H9 (cell line): ENCODE measurements at regions not wholly inside any gene's neighbourhood (a gene's known extent, or its start where the extent isn't known, plus 50 kb on each side); places are given as distances from the start of the nearest gene placed in this dataset.
"Not testable (repeated sequence)": the region's sequence is repeated elsewhere in the genome, so short reads cannot be mapped to it uniquely, and the experiment has no call there.

Experiments used
- DNase-seq: peaks from one replicate; pipeline ENCODE4 v3.0.0-alpha.2; 2017
- H2AFZ ChIP-seq: one replicate; pipeline ENCODE4 v1.6.1; 2013; ENCODE audit warnings: mild to moderate bottlenecking, low read length, control low read depth, moderate library complexity
- H2AK5ac ChIP-seq: 2 replicates; pipeline ENCODE4 v1.6.1; 2013; ENCODE audit warnings: low read length, control low read depth, mixed read lengths; ENCODE audit not compliant: insufficient read length
- H2BK120ac ChIP-seq: one replicate; pipeline ENCODE4 v1.6.1; 2013; ENCODE audit warnings: low read depth, mild to moderate bottlenecking, low read length, control low read depth, inconsistent platforms; ENCODE audit not compliant: poor library complexity, severe bottlenecking
- H2BK12ac ChIP-seq: 2 replicates; pipeline ENCODE4 v1.6.1; 2013; ENCODE audit warnings: low read length, control low read depth, mixed read lengths, low read depth; ENCODE audit not compliant: insufficient read length
- H2BK15ac ChIP-seq: 2 replicates; pipeline ENCODE4 v1.6.1; 2013; ENCODE audit warnings: low read depth, low read length, control low read depth
- H2BK20ac ChIP-seq: one replicate; pipeline ENCODE4 v1.6.1; 2013; ENCODE audit warnings: low read depth, mild to moderate bottlenecking, low read length, control low read depth, inconsistent platforms; ENCODE audit not compliant: poor library complexity, severe bottlenecking
- H2BK5ac ChIP-seq: 2 replicates; pipeline ENCODE4 v1.6.1; 2013; ENCODE audit warnings: low read length, control low read depth, mixed read lengths; ENCODE audit not compliant: insufficient read length
- H3K14ac ChIP-seq: 2 replicates; pipeline ENCODE4 v1.6.1; 2013; ENCODE audit warnings: low read length, control low read depth; ENCODE audit not compliant: insufficient read depth
- H3K18ac ChIP-seq: 2 replicates; pipeline ENCODE4 v1.6.1; 2013; ENCODE audit warnings: low read depth, mild to moderate bottlenecking, mixed read lengths, low read length, control low read depth; ENCODE audit not compliant: insufficient read length
- H3K23ac ChIP-seq: 2 replicates; pipeline ENCODE4 v1.6.1; 2013; ENCODE audit warnings: low read length, control low read depth, mixed read lengths, low read depth; ENCODE audit not compliant: insufficient read length
- H3K23me2 ChIP-seq: 2 replicates; pipeline ENCODE4 v1.6.1; 2013; ENCODE audit warnings: low read depth, mild to moderate bottlenecking, mixed read lengths, low read length, control low read depth; ENCODE audit not compliant: insufficient read length, poor library complexity, severe bottlenecking
- H3K27ac ChIP-seq: 2 replicates; pipeline ENCODE4 v1.5.1; 2013; ENCODE audit warnings: low read length, control low read depth, mixed read lengths, low read depth; ENCODE audit not compliant: insufficient read length
- H3K27me3 ChIP-seq: 2 replicates; pipeline ENCODE4 v1.6.1; 2013; ENCODE audit warnings: low read length, control low read depth, inconsistent platforms; ENCODE audit not compliant: insufficient read depth
- H3K4ac ChIP-seq: 2 replicates; pipeline ENCODE4 v1.6.1; 2013; ENCODE audit warnings: low read depth, mild to moderate bottlenecking, control low read depth, inconsistent platforms, low read length, moderate library complexity
- H3K4me1 ChIP-seq: 2 replicates; pipeline ENCODE4 v1.6.1; 2013; ENCODE audit warnings: low read length, control low read depth, inconsistent platforms; ENCODE audit not compliant: insufficient read depth
- H3K4me2 ChIP-seq: 2 replicates; pipeline ENCODE4 v1.6.1; 2013; ENCODE audit warnings: low read length, control low read depth, mixed read lengths; ENCODE audit not compliant: insufficient read length, insufficient read depth
- H3K56ac ChIP-seq: 2 replicates; pipeline ENCODE4 v1.6.1; 2013; ENCODE audit warnings: low read depth, mild to moderate bottlenecking, mixed read lengths, low read length, control low read depth; ENCODE audit not compliant: insufficient read length
- H3K79me1 ChIP-seq: 2 replicates; pipeline ENCODE4 v1.6.1; 2013; ENCODE audit warnings: low read depth, mild to moderate bottlenecking, moderate library complexity, low read length, control low read depth, inconsistent platforms; ENCODE audit not compliant: insufficient read depth, poor library complexity, severe bottlenecking
- H3K79me2 ChIP-seq: 2 replicates; pipeline ENCODE4 v1.6.1; 2013; ENCODE audit warnings: low read length, control low read depth, inconsistent platforms; ENCODE audit not compliant: insufficient read depth
- H3K9ac ChIP-seq: 2 replicates; pipeline ENCODE4 v1.6.1; 2013; ENCODE audit warnings: low read length, control low read depth, mixed read lengths; ENCODE audit not compliant: insufficient read length; ENCODE audit errors: extremely low read depth
- H3K9me3 ChIP-seq: one replicate; pipeline ENCODE4 v1.6.1; 2013; ENCODE audit warnings: low read depth, low read length, inconsistent platforms; ENCODE audit not compliant: control insufficient read depth
- H3T11ph ChIP-seq: one replicate; pipeline ENCODE4 v1.6.1; 2013; ENCODE audit warnings: mild to moderate bottlenecking, low read length, control low read depth, inconsistent platforms
- H4K20me1 ChIP-seq: one replicate; pipeline ENCODE4 v1.6.1; 2013; ENCODE audit not compliant: control insufficient read depth, insufficient read length, insufficient read depth
- H4K5ac ChIP-seq: 2 replicates; pipeline ENCODE4 v1.6.1; 2013; ENCODE audit warnings: low read depth, mild to moderate bottlenecking, mixed read lengths, low read length, control low read depth; ENCODE audit not compliant: insufficient read length
- H4K8ac ChIP-seq: replicated peaks from 2 replicates; pipeline ENCODE4 v1.6.1; 2013; ENCODE audit warnings: low read length, control low read depth, mixed read lengths, low read depth; ENCODE audit not compliant: insufficient read length
- H4K91ac ChIP-seq: 2 replicates; pipeline ENCODE4 v1.6.1; 2013; ENCODE audit warnings: low read depth, mild to moderate bottlenecking, moderate library complexity, mixed read lengths, low read length, control low read depth; ENCODE audit not compliant: insufficient read length
- H3K27ac Mint-ChIP-seq, 3 experiments: 2 replicates in 2 of 3; 3 replicates in 1 of 3; pipeline ENCODE4 v1.8.0; 2020 to 2021; ENCODE audit warnings: mixed read lengths in 3 of 3, mild to moderate bottlenecking in 1 of 3, moderate library complexity in 1 of 3
- H3K27me3 Mint-ChIP-seq: 2 replicates; pipeline ENCODE4 v1.8.0; 2021; ENCODE audit warnings: low read depth, mild to moderate bottlenecking, moderate library complexity, mixed read lengths
- H3K36me3 Mint-ChIP-seq, 3 experiments: 2 replicates in 2 of 3; 3 replicates in 1 of 3; pipeline ENCODE4 v1.8.0; 2020 to 2021; ENCODE audit warnings: low read depth in 3 of 3, mixed read lengths in 3 of 3; ENCODE audit not compliant: insufficient read depth in 1 of 3
- H3K4me1 Mint-ChIP-seq, 2 experiments: 2 replicates each; pipeline ENCODE4 v1.8.0; 2020; ENCODE audit warnings: mixed read lengths in 2 of 2
- H3K4me3 Mint-ChIP-seq, 2 experiments: 2 replicates in 1 of 2; 3 replicates in 1 of 2; pipeline ENCODE4 v1.8.0; 2020 to 2021; ENCODE audit warnings: mild to moderate bottlenecking in 2 of 2, mixed read lengths in 2 of 2, moderate library complexity in 1 of 2
- H3K9me3 Mint-ChIP-seq, 2 experiments: 2 replicates in 1 of 2; 3 replicates in 1 of 2; pipeline ENCODE4 v1.8.0; 2020; ENCODE audit warnings: mild to moderate bottlenecking in 2 of 2, mixed read lengths in 2 of 2, moderate library complexity in 1 of 2
- CTCF ChIP-seq: fragments of 200-600 bp; sonication (generic); conservative IDR thresholded peaks from 3 replicates; pipeline ENCODE4 v1.8.0; 2021; ENCODE audit warnings: antibody characterized with exemption, mild to moderate bottlenecking
- WGBS: extraction: QIAGEN DNeasy Blood & Tissue Kit; methylation state at CpG from one replicate; pipeline ENCODE4 v1.1.7; 2013; ENCODE audit warnings: missing lambda C conversion rate, low lambda C conversion rate, mixed read lengths; ENCODE audit not compliant: insufficient read length; ENCODE audit errors: extremely low coverage; 5-methylcytosine and 5-hydroxymethylcytosine counted together

GRCh38 chrX:1885116-1885515 lies 270.3 kb downstream of the ASMT start:
- H3K4me1 Mint-ChIP-seq, result peaks cover 5 to 8% of the 10 kb centered on the region in 2 experiments
- no peak overlapping the region for H3K18ac ChIP-seq
- H3K79me2 ChIP-seq, result no peaks in the 10 kb centered on the region

GRCh38 chrX:1888305-1888704 lies 273.4 kb downstream of the ASMT start:
- H2BK120ac ChIP-seq, H3T11ph ChIP-seq, H3K27me3 ChIP-seq, H2AFZ ChIP-seq, H3K79me1 ChIP-seq, H4K8ac ChIP-seq, DNase-seq, H3K4ac ChIP-seq, H2BK15ac ChIP-seq, H3K14ac ChIP-seq, H3K27me3 Mint-ChIP-seq, H3K9me3 ChIP-seq, H2AK5ac ChIP-seq, H2BK20ac ChIP-seq, H3K4me1 ChIP-seq, H2BK5ac ChIP-seq, H3K23me2 ChIP-seq, H3K27ac ChIP-seq, H4K91ac ChIP-seq, H4K5ac ChIP-seq, H3K9ac ChIP-seq, H2BK12ac ChIP-seq, H3K79me2 ChIP-seq, H3K56ac ChIP-seq, H3K4me3 Mint-ChIP-seq, H4K20me1 ChIP-seq, H3K4me2 ChIP-seq, H3K23ac ChIP-seq: not testable (repeated sequence)
- Mint-ChIP-seq H3K4me1 (peaks cover 4 to 13% of the 10 kb centered on the region in 2 experiments), H3K36me3 (peaks cover 1 to 13% (median 3%) of the 10 kb centered on the region in 3 experiments; a peak in 5 of 7 replicates), H3K9me3 (peaks cover 12 to 14% of the 10 kb centered on the region in 2 experiments), H3K27ac (peak overlapping the region in 1 of 3 experiments; percentile 53; a peak in 2 of 7 replicates)
- H3K18ac ChIP-seq, result peak overlapping the region; percentile 78
- WGBS, result no CpG with 5 or more reads among the region's 9 CpGs

More at GRCh38 chrX:1885116-1885515, 270.3 kb downstream of the ASMT start:
- H4K8ac ChIP-seq, result peak overlapping the region; percentile 67
- no peak overlapping the region for H3K14ac ChIP-seq
- no peak overlapping the region for H3K27ac ChIP-seq
- no peaks in the 10 kb centered on the region for H3K9me3 ChIP-seq
- no peak overlapping the region for H3K56ac ChIP-seq
- peaks cover 1 to 13% (median 3%) of the 10 kb centered on the region in 3 experiments; a peak in 5 of 7 replicates for H3K36me3 Mint-ChIP-seq
- no peaks in the 10 kb centered on the region for H3K23me2 ChIP-seq
- no peak overlapping the region for H2AFZ ChIP-seq
- H3K79me1 ChIP-seq, result no peaks in the 10 kb centered on the region
- H3T11ph ChIP-seq, result no peak overlapping the region
- peak overlapping the region in 1 of 3 experiments; percentile 26; a peak in 1 of 7 replicates for H3K27ac Mint-ChIP-seq
- H3K4me3 Mint-ChIP-seq, result no peak overlapping the region; a peak in 1 of 5 replicates
- no peaks in the 10 kb centered on the region; the same call in 1 of the 2 replicates for H3K4me1 ChIP-seq
- no peak overlapping the region for H3K23ac ChIP-seq
- no peak overlapping the region for H3K4me2 ChIP-seq
- no peak overlapping the region for H2BK20ac ChIP-seq
- H2BK12ac ChIP-seq, result no peak overlapping the region
- H4K91ac ChIP-seq, result no peak overlapping the region
- H3K9ac ChIP-seq, result no peak overlapping the region
- H4K20me1 ChIP-seq, result no peaks in the 10 kb centered on the region
- DNase-seq, result no peak
- no CpG with 5 or more reads among the region's 12 CpGs for WGBS
- no peaks in the 10 kb centered on the region for H3K27me3 ChIP-seq
- H4K5ac ChIP-seq, result no peak overlapping the region
- H2BK120ac ChIP-seq, result no peak overlapping the region
- H3K4ac ChIP-seq, result no peak overlapping the region
- H3K27me3 Mint-ChIP-seq, result no peaks in the 10 kb centered on the region
- no peak overlapping the region for H2AK5ac ChIP-seq
- no peak overlapping the region for H2BK5ac ChIP-seq
- peaks cover 12 to 14% of the 10 kb centered on the region in 2 experiments for H3K9me3 Mint-ChIP-seq
- TF ChIP-seq CTCF, result no peak
- no peak overlapping the region for H2BK15ac ChIP-seq
